H1 (cell line): ENCODE measurements at regions not wholly inside any gene's neighbourhood (a gene's known extent, or its start where the extent isn't known, plus 50 kb on each side); places are given as distances from the start of the nearest gene placed in this dataset.

ENCODE experiments used
- CTCF ChIA-PET: fragments of 300-600 bp; sonication (Branson Sonifier 250); formaldehyde crosslinking; loops from one replicate; lab custom pipeline; 2021; ENCODE audit not compliant: partially characterized antibody; lab: Charles Lee
- POLR2A ChIA-PET: fragments of 300-600 bp; sonication (Branson Sonifier 250); formaldehyde crosslinking; loops from one replicate; lab custom pipeline; 2021; ENCODE audit warnings: inconsistent platforms; ENCODE audit not compliant: partially characterized antibody; lab: Charles Lee
- DNase-seq, 2 experiments: peaks; one replicate each; pipeline versions ENCODE4 v3.0.0 to v3.0.0-alpha.2; 2010 to 2022; ENCODE audit warnings: low spot score in 2 of 2, low read depth in 1 of 2, mixed read lengths in 1 of 2
- FAIRE-seq: peaks from 2 replicates; lab custom pipeline; 2011; peaks lifted over from hg19 to GRCh38; lab: Jason Lieb, UNC
- H2AFZ ChIP-seq: 2 replicates; pipeline ENCODE4 v1.8.1; 2012; ENCODE audit warnings: low read length, inconsistent platforms
- H2AK5ac ChIP-seq: 2 replicates; pipeline ENCODE4 v1.6.1; 2013; ENCODE audit warnings: low read depth, low read length
- H2BK120ac ChIP-seq: replicated peaks from 2 replicates; pipeline ENCODE3; 2013; ENCODE audit warnings: low read depth, low read length, inconsistent platforms
- H2BK12ac ChIP-seq: 2 replicates; pipeline ENCODE4 v1.6.1; 2013; ENCODE audit warnings: low read depth, low read length
- H2BK15ac ChIP-seq: 2 replicates; pipeline ENCODE4 v1.6.1; 2013; ENCODE audit warnings: low read length
- H2BK20ac ChIP-seq: 2 replicates; pipeline ENCODE4 v1.6.1; 2013; ENCODE audit warnings: low read length
- H2BK5ac ChIP-seq: 2 replicates; pipeline ENCODE4 v1.6.1; 2013; ENCODE audit warnings: low read depth, low read length
- H3K14ac ChIP-seq: 2 replicates; pipeline ENCODE4 v1.6.1; 2013; ENCODE audit warnings: inconsistent platforms; ENCODE audit not compliant: insufficient read length
- H3K18ac ChIP-seq: 2 replicates; pipeline ENCODE4 v1.6.1; 2013; ENCODE audit warnings: low read length; ENCODE audit errors: extremely low read depth
- H3K23ac ChIP-seq: 2 replicates; pipeline ENCODE4 v1.6.1; 2013; ENCODE audit warnings: inconsistent platforms; ENCODE audit not compliant: insufficient read length
- H3K23me2 ChIP-seq: 2 replicates; pipeline ENCODE4 v1.6.1; 2013; ENCODE audit warnings: low read depth, low read length
- H3K27ac ChIP-seq: 2 replicates; pipeline ENCODE4 v1.6.1; 2011; ENCODE audit warnings: low read depth, low read length, inconsistent platforms
- H3K27me3 ChIP-seq, 4 experiments: replicated peaks in 1 of 4; 1 replicate in 1 of 4; 2 replicates in 3 of 4; pipeline versions ENCODE4 v1.6.1 to v1.8.1; 2011 to 2013; ENCODE audit warnings: low read length in 3 of 4, mild to moderate bottlenecking in 3 of 4, inconsistent platforms in 2 of 4, mixed read lengths in 2 of 4, moderate library complexity in 1 of 4; ENCODE audit not compliant: control insufficient read depth in 3 of 4, insufficient read depth in 3 of 4; ENCODE audit errors: extremely low read depth in 1 of 4
- H3K36me3 ChIP-seq, 4 experiments: 2 replicates each; pipeline versions ENCODE4 v1.6.1 to v1.8.1; 2011 to 2013; ENCODE audit warnings: mild to moderate bottlenecking in 4 of 4, low read length in 3 of 4, moderate library complexity in 2 of 4, control low read depth in 1 of 4, inconsistent platforms in 1 of 4; ENCODE audit not compliant: insufficient read depth in 4 of 4, control insufficient read depth in 2 of 4
- H3K4ac ChIP-seq: replicated peaks from 2 replicates; pipeline ENCODE3; 2013; ENCODE audit warnings: low read length, low read depth, mixed read lengths, inconsistent platforms; ENCODE audit not compliant: insufficient read length
- H3K4me1 ChIP-seq, 4 experiments: replicated peaks in 1 of 4; 1 replicate in 1 of 4; 2 replicates in 3 of 4; pipeline versions ENCODE4 v1.6.1 to v1.8.1; 2011 to 2013; ENCODE audit warnings: low read length in 3 of 4, inconsistent platforms in 2 of 4, mixed read lengths in 1 of 4; ENCODE audit not compliant: insufficient read depth in 4 of 4, control insufficient read depth in 3 of 4
- H3K4me2 ChIP-seq, 2 experiments: 2 replicates each; pipeline versions ENCODE4 v1.6.1 to v1.8.1; 2011 to 2013; ENCODE audit warnings: low read depth in 2 of 2, low read length in 2 of 2, control low read depth in 1 of 2, inconsistent platforms in 1 of 2, mild to moderate bottlenecking in 1 of 2; ENCODE audit not compliant: insufficient read depth in 1 of 2
- H3K4me3 ChIP-seq, 4 experiments: fragments of 200-600, 300-600 bp in 1 of 4; sonication (generic), shearing (Covaris generic), sonication (Bioruptor Twin) in 1 of 4; 2 replicates each; pipeline versions ENCODE4 v1.5.1 to v1.8.1; 2011 to 2016; ENCODE audit warnings: low read length in 4 of 4, low read depth in 3 of 4, control low read depth in 2 of 4, inconsistent platforms in 2 of 4, mild to moderate bottlenecking in 2 of 4, mixed read lengths in 1 of 4, moderate library complexity in 1 of 4; ENCODE audit not compliant: insufficient read depth in 2 of 4; ENCODE audit errors: extremely low read depth in 1 of 4
- H3K56ac ChIP-seq: replicated peaks from 2 replicates; pipeline ENCODE3; 2013; ENCODE audit warnings: low read depth, mild to moderate bottlenecking, mixed read lengths, low read length, inconsistent platforms; ENCODE audit not compliant: insufficient read length
- H3K79me1 ChIP-seq: 2 replicates; pipeline ENCODE4 v1.6.1; 2013; ENCODE audit warnings: low read depth, low read length, control low read depth
- H3K79me2 ChIP-seq, 2 experiments: 2 replicates each; pipeline versions ENCODE4 v1.6.1 to v1.8.1; 2012 to 2013; ENCODE audit warnings: low read length in 2 of 2, mild to moderate bottlenecking in 2 of 2, inconsistent platforms in 1 of 2; ENCODE audit not compliant: insufficient read depth in 2 of 2, control insufficient read depth in 1 of 2
- H3K9ac ChIP-seq, 4 experiments: replicated peaks in 1 of 4; 1 replicate in 1 of 4; 2 replicates in 3 of 4; pipeline versions ENCODE4 v1.6.1 to v1.8.1; 2011 to 2013; ENCODE audit warnings: low read depth in 3 of 4, low read length in 3 of 4, control low read depth in 2 of 4, mild to moderate bottlenecking in 2 of 4, moderate library complexity in 2 of 4, inconsistent platforms in 1 of 4; ENCODE audit errors: extremely low read depth in 1 of 4
- H3K9me3 ChIP-seq, 2 experiments: 2 replicates each; pipeline versions ENCODE4 v1.6.1 to v1.8.1; 2012 to 2013; ENCODE audit warnings: mild to moderate bottlenecking in 2 of 2, moderate library complexity in 2 of 2, control low read depth in 1 of 2, inconsistent platforms in 1 of 2, low read depth in 1 of 2, low read length in 1 of 2, mixed read lengths in 1 of 2; ENCODE audit not compliant: insufficient read depth in 2 of 2
- H4K20me1 ChIP-seq, 2 experiments: replicated peaks in 1 of 2; 2 replicates each; pipeline versions ENCODE3 to v1.8.1; 2011 to 2013; ENCODE audit warnings: inconsistent platforms in 2 of 2, low read length in 2 of 2, mild to moderate bottlenecking in 1 of 2; ENCODE audit not compliant: insufficient read depth in 2 of 2, control insufficient read depth in 1 of 2
- H4K5ac ChIP-seq: 2 replicates; pipeline ENCODE4 v1.6.1; 2013; ENCODE audit warnings: low read length, low read depth, mixed read lengths, inconsistent platforms; ENCODE audit not compliant: insufficient read length
- H4K8ac ChIP-seq: 2 replicates; pipeline ENCODE4 v1.8.0; 2013; ENCODE audit warnings: mild to moderate bottlenecking, moderate library complexity, low read length, inconsistent platforms; ENCODE audit not compliant: insufficient read depth; ENCODE audit errors: extremely low read depth
- H4K91ac ChIP-seq: replicated peaks from 2 replicates; pipeline ENCODE3; 2013; ENCODE audit warnings: low read length, mixed read lengths, inconsistent platforms; ENCODE audit not compliant: insufficient read length
- CTCF ChIP-seq, 3 experiments: IDR thresholded peaks; 1 replicate in 2 of 3; 2 replicates in 1 of 3; pipeline versions ENCODE4 v1.5.1 to v1.6.1; 2011; ENCODE audit warnings: low read length in 3 of 3, mild to moderate bottlenecking in 3 of 3, inconsistent platforms in 2 of 3, low read depth in 1 of 3, moderate library complexity in 1 of 3; ENCODE audit not compliant: insufficient read depth in 1 of 3; ENCODE audit errors: control extremely low read depth in 1 of 3
- RAD21 ChIP-seq, 2 experiments: IDR thresholded peaks in 1 of 2; conservative IDR thresholded peaks in 1 of 2; 2 replicates each; pipeline ENCODE4 v1.6.1; 2011; ENCODE audit warnings: low read depth in 2 of 2, low read length in 2 of 2, improper control_type of control experiment in 1 of 2, inconsistent platforms in 1 of 2, mild to moderate bottlenecking in 1 of 2, moderate library complexity in 1 of 2
- RBBP5 ChIP-seq: IDR thresholded peaks from 2 replicates; pipeline ENCODE4 v1.7.1; 2012; ENCODE audit warnings: low read depth, mild to moderate bottlenecking, inconsistent platforms, low read length, moderate library complexity, borderline replicate concordance
- TAF7 ChIP-seq: optimal IDR thresholded peaks from 2 replicates; pipeline ENCODE3; 2011; ENCODE audit warnings: low read depth, mild to moderate bottlenecking, inconsistent platforms, low read length, moderate library complexity, borderline replicate concordance
- WGBS, 2 experiments: shearing (Covaris generic) in 1 of 2; methylation state at CpG; one replicate each; pipeline versions ENCODE4 v1.1.6 to v1.1.7; 2013 to 2015; ENCODE audit warnings: low lambda C conversion rate in 2 of 2, mixed read lengths in 2 of 2, inconsistent platforms in 1 of 2, low coverage in 1 of 2, missing lambda C conversion rate in 1 of 2; ENCODE audit not compliant: insufficient replicate concordance in 2 of 2, insufficient coverage in 1 of 2, insufficient read length in 1 of 2; ENCODE audit errors: extremely low coverage in 1 of 2, missing lambda C conversion rate in 1 of 2; 5-methylcytosine and 5-hydroxymethylcytosine counted together

- ChIA-PET CTCF (interaction anchor here (1.2 kb wide), 1 partner anchor 12 kb away, joined by 8 read pairs; no protein-coding TSS in a partner anchor), POLR2A (no interaction called here)
- WGBS, 2 experiments = 46% methylated on average over 2 of the region's 2 CpGs; no CpG with 5 or more reads in 1 of the 2 experiments
- no peak overlapping the region for H2AK5ac ChIP-seq
- no peak overlapping the region for H2BK12ac ChIP-seq
- H3K4me2 ChIP-seq = no peak overlapping the region
- no peaks in the 10 kb centered on the region for H3K23me2 ChIP-seq
- no peak overlapping the region for H3K4ac ChIP-seq
- no peaks in the 10 kb centered on the region for H3K9me3 ChIP-seq
- no peaks in the 10 kb centered on the region for H3K79me1 ChIP-seq
- no peaks in the 10 kb centered on the region; a peak in 1 of 7 replicates for H3K4me1 ChIP-seq
- no peaks in the 10 kb centered on the region for H3K79me2 ChIP-seq
- H2BK20ac ChIP-seq = no peak overlapping the region
- H4K20me1 ChIP-seq = no peaks in the 10 kb centered on the region
- H3K36me3 ChIP-seq = no peaks in the 10 kb centered on the region
- no peak overlapping the region for H4K5ac ChIP-seq
- no peak overlapping the region for H2BK15ac ChIP-seq
- no peak for DNase-seq
- TF ChIP-seq CTCF (IDR thresholded peaks at IDR 0.05; ENCODE audit: control extremely low read depth in 1 of 3, insufficient read depth in 1 of 3, low read depth in 1 of 3, low read length in 3 of 3) (peak in 2 of 3 experiments; percentile 22 to 35; a peak in 2 of 4 replicates), TAF7 (peak; percentile 40), RAD21 (IDR thresholded peaks at IDR 0.05 in 1 of 2, conservative IDR thresholded peaks at IDR 0.05 in 1 of 2; ENCODE audit: low read depth in 2 of 2, low read length in 2 of 2) (peak; percentile 68 to 74), RBBP5 (no peak)
- no peak overlapping the region for H3K56ac ChIP-seq
- H4K8ac ChIP-seq = no peak overlapping the region
- no peak overlapping the region for H3K9ac ChIP-seq
- H2BK120ac ChIP-seq = no peak overlapping the region
- H3K23ac ChIP-seq = no peak overlapping the region
- H2AFZ ChIP-seq = no peak overlapping the region
- H3K27me3 ChIP-seq = peaks cover 0 to 1% (median 0%) of the 10 kb centered on the region in 4 experiments; a peak in 1 of 7 replicates
- FAIRE-seq = no peak
- H3K4me3 ChIP-seq = no peak overlapping the region
- no peak overlapping the region for H3K18ac ChIP-seq
- no peak overlapping the region for H2BK5ac ChIP-seq
- no peak overlapping the region for H4K91ac ChIP-seq
- H3K14ac ChIP-seq = no peak overlapping the region
- no peak overlapping the region for H3K27ac ChIP-seq
These were observed 1263.6 kb downstream of the C4orf33 start for GRCh38 chr4:130359542-130359941.
